IPS DF 6.9 (cell line): ENCODE measurements at regions not wholly inside any gene's neighbourhood (a gene's known extent, or its start where the extent isn't known, plus 50 kb on each side); places are given as distances from the start of the nearest gene placed in this dataset.
"Not testable (repeated sequence)": the region's sequence is repeated elsewhere in the genome, so short reads cannot be mapped to it uniquely, and the experiment has no call there.

Experiments
- DNase-seq: peaks from one replicate; pipeline ENCODE4 v3.0.0-alpha.2; 2013; ENCODE audit warnings: low read depth, low spot score
- H3K27ac ChIP-seq: one replicate; pipeline ENCODE4 v1.5.1; 2013; ENCODE audit warnings: low read length, control low read depth
- H3K27me3 ChIP-seq: 2 replicates; pipeline ENCODE4 v1.6.1; 2013; ENCODE audit warnings: mild to moderate bottlenecking, low read length; ENCODE audit not compliant: control insufficient read depth, insufficient read depth
- H3K36me3 ChIP-seq: 2 replicates; pipeline ENCODE4 v1.6.1; 2013; ENCODE audit warnings: low read length; ENCODE audit not compliant: control insufficient read depth, insufficient read depth
- H3K4me1 ChIP-seq: 2 replicates; pipeline ENCODE4 v1.6.1; 2013; ENCODE audit warnings: low read length; ENCODE audit not compliant: control insufficient read depth, insufficient read depth
- H3K4me3 ChIP-seq: 2 replicates; pipeline ENCODE4 v1.5.1; 2013; ENCODE audit warnings: mild to moderate bottlenecking, low read length
- H3K9me3 ChIP-seq: 2 replicates; pipeline ENCODE4 v1.6.1; 2013; ENCODE audit warnings: low read length, inconsistent platforms; ENCODE audit not compliant: control insufficient read depth, insufficient read depth
- WGBS: extraction: QIAGEN DNeasy Blood & Tissue Kit; methylation state at CpG from one replicate; pipeline ENCODE4 v1.1.7; 2013; ENCODE audit warnings: mixed read lengths, missing lambda C conversion rate; ENCODE audit not compliant: insufficient read length, insufficient coverage; 5-methylcytosine and 5-hydroxymethylcytosine counted together

- H3K4me3 ChIP-seq, result no peak overlapping the region
- no peaks in the 10 kb centered on the region for H3K4me1 ChIP-seq
- H3K27me3 ChIP-seq, result no peaks in the 10 kb centered on the region
- peaks cover 21% of the 10 kb centered on the region for H3K9me3 ChIP-seq
- DNase-seq, result no peak
- no peaks in the 10 kb centered on the region for H3K36me3 ChIP-seq
- no CpG with 5 or more reads among the region's 6 CpGs for WGBS
- no peak overlapping the region for H3K27ac ChIP-seq
Observed at GRCh38 chr10:130259380-130259779, 123.2 kb downstream of the GLRX3 start.

GRCh38 chr10:130261306-130261705 is 125.1 kb downstream of the GLRX3 start:
- H3K27ac ChIP-seq, result no peak overlapping the region
- DNase-seq, result no peak
- no peak overlapping the region for H3K4me3 ChIP-seq
- no peaks in the 10 kb centered on the region for H3K36me3 ChIP-seq
- no CpG with 5 or more reads among the region's 5 CpGs for WGBS
- peaks cover 29% of the 10 kb centered on the region for H3K9me3 ChIP-seq
- H3K4me1 ChIP-seq, result no peaks in the 10 kb centered on the region
- no peaks in the 10 kb centered on the region for H3K27me3 ChIP-seq

GRCh38 chr10:130261766-130262165 is 125.6 kb downstream of the GLRX3 start:
- Histone ChIP-seq H3K36me3 (no peaks in the 10 kb centered on the region), H3K9me3 (peaks cover 28% of the 10 kb centered on the region), H3K4me3 (no peak overlapping the region), H3K27me3 (no peaks in the 10 kb centered on the region), H3K27ac (no peak overlapping the region), H3K4me1 (no peaks in the 10 kb centered on the region)
- no CpG with 5 or more reads among the region's 11 CpGs for WGBS
- no peak for DNase-seq

GRCh38 chr10:130263289-130263688 is 127.1 kb downstream of the GLRX3 start:
- DNase-seq, result no peak
- no CpG with 5 or more reads among the region's 12 CpGs for WGBS
- Histone ChIP-seq H3K36me3 (no peaks in the 10 kb centered on the region), H3K27ac (no peak overlapping the region), H3K27me3 (no peaks in the 10 kb centered on the region), H3K4me1 (no peaks in the 10 kb centered on the region), H3K9me3 (peaks cover 30% of the 10 kb centered on the region), H3K4me3 (no peak overlapping the region)

GRCh38 chr10:130265542-130265941 is 129.4 kb downstream of the GLRX3 start:
- H3K27ac ChIP-seq, result no peak overlapping the region
- H3K27me3 ChIP-seq, result no peaks in the 10 kb centered on the region
- no peaks in the 10 kb centered on the region for H3K4me1 ChIP-seq
- no peaks in the 10 kb centered on the region for H3K36me3 ChIP-seq
- no CpG with 5 or more reads among the region's 11 CpGs for WGBS
- no peak for DNase-seq
- no peak overlapping the region for H3K4me3 ChIP-seq
- peaks cover 34% of the 10 kb centered on the region for H3K9me3 ChIP-seq

- peaks cover 25% of the 10 kb centered on the region for H3K9me3 ChIP-seq
- no peaks in the 10 kb centered on the region for H3K36me3 ChIP-seq
- no peaks in the 10 kb centered on the region for H3K27me3 ChIP-seq
- no peaks in the 10 kb centered on the region for H3K4me1 ChIP-seq
- H3K27ac ChIP-seq, result no peak overlapping the region
- H3K4me3 ChIP-seq, result no peak overlapping the region
- no peak for DNase-seq
- no CpG with 5 or more reads among the region's 7 CpGs for WGBS
Observed at GRCh38 chr10:130282492-130283218, 146.5 kb downstream of the GLRX3 start.

- Histone ChIP-seq H3K27ac (no peak overlapping the region), H3K36me3 (no peaks in the 10 kb centered on the region), H3K9me3 (peaks cover 24% of the 10 kb centered on the region), H3K4me1 (no peaks in the 10 kb centered on the region), H3K27me3 (no peaks in the 10 kb centered on the region), H3K4me3 (no peak overlapping the region)
- no CpG with 5 or more reads among the region's 4 CpGs for WGBS
- DNase-seq, result no peak
Observed at GRCh38 chr10:130283219-130283545, 147.0 kb downstream of the GLRX3 start.

- H3K4me1 ChIP-seq, H3K36me3 ChIP-seq, H3K27ac ChIP-seq, H3K27me3 ChIP-seq, DNase-seq, H3K9me3 ChIP-seq, H3K4me3 ChIP-seq: not testable (repeated sequence)
- WGBS, result no CpG with 5 or more reads among the region's 3 CpGs
Observed at GRCh38 chr10:130295761-130296160, 159.6 kb downstream of the GLRX3 start.

GRCh38 chr10:130300608-130301020 is 164.4 kb downstream of the GLRX3 start:
- no peaks in the 10 kb centered on the region for H3K27me3 ChIP-seq
- DNase-seq, result no peak
- no peak overlapping the region for H3K4me3 ChIP-seq
- no CpG with 5 or more reads among the region's 23 CpGs for WGBS
- no peaks in the 10 kb centered on the region; the same call in 1 of the 2 replicates for H3K36me3 ChIP-seq
- H3K4me1 ChIP-seq, result no peaks in the 10 kb centered on the region
- no peak overlapping the region for H3K27ac ChIP-seq
- peaks cover 8% of the 10 kb centered on the region for H3K9me3 ChIP-seq

GRCh38 chr10:130301021-130301892 is 165.1 kb downstream of the GLRX3 start:
- H3K27ac ChIP-seq, result no peak overlapping the region

More at GRCh38 chr10:130301021-130301892, 165.1 kb downstream of the GLRX3 start:
- Histone ChIP-seq H3K27me3 (no peaks in the 10 kb centered on the region), H3K4me3 (no peak overlapping the region), H3K36me3 (no peaks in the 10 kb centered on the region; the same call in 1 of the 2 replicates), H3K4me1 (no peaks in the 10 kb centered on the region), H3K9me3 (peaks cover 8% of the 10 kb centered on the region)
- DNase-seq, result no peak
- WGBS, result no CpG with 5 or more reads among the region's 54 CpGs
